HG02938 (cell line): ENCODE measurements at regions not wholly inside any gene's neighbourhood (a gene's known extent, or its start where the extent isn't known, plus 50 kb on each side); places are given as distances from the start of the nearest gene placed in this dataset.

ENCODE experiments used
- ATAC-seq: cut with Tn5 transposase; IDR thresholded peaks from one replicate; pipeline ENCODE4 v1.9.1; 2021; ENCODE audit warnings: mild to moderate bottlenecking, moderate library complexity; ENCODE audit not compliant: unreplicated experiment

GRCh38 chr7:24341691-24342413 lies 57.9 kb downstream of the NPY start:
- ATAC-seq, result no peak

- ATAC-seq, result no peak
Measured at GRCh38 chr7:24343614-24344013, 59.6 kb downstream of the NPY start.

GRCh38 chr7:24346129-24346528 lies 62.1 kb downstream of the NPY start:
- no peak for ATAC-seq

GRCh38 chr7:24346716-24347115 lies 62.7 kb downstream of the NPY start:
- no peak for ATAC-seq

- no peak for ATAC-seq
Measured at GRCh38 chr7:24349339-24349738, 65.3 kb downstream of the NPY start.

GRCh38 chr7:24354456-24354855 lies 70.5 kb downstream of the NPY start:
- ATAC-seq, result no peak

- no peak for ATAC-seq
Measured at GRCh38 chr7:24356718-24357386, 72.9 kb downstream of the NPY start.

- no peak for ATAC-seq
Measured at GRCh38 chr7:24361001-24361400, 77.0 kb downstream of the NPY start.

- ATAC-seq, result no peak
Measured at GRCh38 chr7:24365606-24366005, 81.6 kb downstream of the NPY start.

GRCh38 chr7:24366876-24367275 lies 82.9 kb downstream of the NPY start:
- no peak for ATAC-seq

- ATAC-seq, result no peak
Measured at GRCh38 chr7:24368161-24368560, 84.2 kb downstream of the NPY start.

- ATAC-seq, result no peak
Measured at GRCh38 chr7:24370541-24370940, 86.6 kb downstream of the NPY start.

- ATAC-seq, result no peak
Measured at GRCh38 chr7:24372961-24373955, 89.3 kb downstream of the NPY start.

- ATAC-seq, result no peak
Measured at GRCh38 chr7:24378871-24379616, 95.1 kb downstream of the NPY start.

- ATAC-seq, result peak; percentile 76
Measured at GRCh38 chr7:24381894-24382505, 98.0 kb downstream of the NPY start.

- no peak for ATAC-seq
Measured at GRCh38 chr7:24383055-24383454, 99.1 kb downstream of the NPY start.

- ATAC-seq, result no peak
Measured at GRCh38 chr7:24384362-24385030, 100.5 kb downstream of the NPY start.

- ATAC-seq, result no peak
Measured at GRCh38 chr7:24388212-24388611, 104.2 kb downstream of the NPY start.

GRCh38 chr7:24390376-24391157 lies 106.6 kb downstream of the NPY start:
- ATAC-seq, result no peak
